Activated effector memory CD4-positive, alpha-beta T cell treated with anti-CD3 and anti-CD28 coated beads, Interleukin-2, amount 50 U/mL, for 16 hours (primary cell): ENCODE measurements at regions not wholly inside any gene's neighbourhood (a gene's known extent, or its start where the extent isn't known, plus 50 kb on each side); places are given as distances from the start of the nearest gene placed in this dataset.

Experiments used
- DNase-seq: peaks from one replicate; pipeline ENCODE4 v3.0.0-alpha.2; 2020

- no peak for DNase-seq
These were observed 129.0 kb upstream of the PTPN1 start for GRCh38 chr20:50381075-50381732.

- DNase-seq: no peak
These were observed 128.2 kb upstream of the PTPN1 start for GRCh38 chr20:50381771-50382593.

GRCh38 chr20:50385733-50386640 is 124.2 kb upstream of the PTPN1 start:
- DNase-seq: peak; percentile 74

DNA sequence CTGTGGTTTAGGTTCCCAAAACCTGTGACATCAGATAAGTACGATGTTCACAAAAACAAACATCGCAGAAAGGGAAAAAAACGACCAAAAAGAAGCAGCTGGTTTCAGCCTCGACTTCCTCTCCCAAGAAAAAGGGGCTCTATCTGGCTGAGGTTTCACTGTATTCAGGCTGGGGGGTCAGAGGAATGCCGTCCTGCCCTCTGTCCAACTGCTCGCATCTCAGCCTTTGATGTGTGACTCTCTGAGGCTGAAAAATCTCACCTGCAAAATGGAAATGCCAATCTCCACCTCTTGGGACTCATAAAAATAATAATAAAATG is 123.6 kb upstream of the PTPN1 start:
- no peak for DNase-seq

GRCh38 chr20:50387218-50387995 is 122.8 kb upstream of the PTPN1 start:
- no peak for DNase-seq

DNA sequence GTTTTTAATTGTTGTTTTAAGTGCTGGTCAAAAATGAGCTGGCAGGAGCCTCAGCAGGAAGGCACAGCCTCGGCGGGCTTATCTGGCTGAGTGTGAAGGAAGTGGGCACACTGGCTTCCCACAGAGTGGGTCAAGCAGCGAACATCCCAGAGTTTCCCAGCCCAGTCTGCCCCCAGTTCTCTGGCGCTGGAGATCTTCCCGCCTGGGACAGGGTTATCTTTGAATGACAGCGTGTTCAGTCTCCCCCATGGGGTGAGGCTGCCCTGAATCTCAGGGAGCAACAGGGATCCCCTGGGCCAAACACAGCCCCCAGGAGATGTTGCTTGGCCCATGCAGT is 122.2 kb upstream of the PTPN1 start:
- no peak for DNase-seq

GRCh38 chr20:50388733-50389437 is 121.3 kb upstream of the PTPN1 start:
- no peak for DNase-seq

DNA sequence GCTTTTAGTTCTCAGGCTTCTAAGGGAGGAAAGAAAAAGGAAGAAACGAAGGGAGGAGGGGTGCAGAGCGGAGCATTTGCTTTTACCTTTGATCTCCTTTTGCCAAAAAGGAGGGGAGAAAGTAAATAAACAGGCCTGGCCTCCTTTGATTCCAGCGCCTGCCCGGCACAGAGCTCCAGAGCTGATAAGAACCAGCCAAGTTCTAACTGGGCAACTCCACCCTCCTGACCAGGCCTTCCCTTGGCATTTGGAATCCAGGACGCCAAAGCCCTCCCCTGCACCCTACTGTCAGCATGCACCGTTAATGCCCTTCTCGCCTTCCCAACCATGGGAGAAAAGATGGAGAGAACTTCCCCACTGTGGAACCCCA is 120.8 kb upstream of the PTPN1 start:
- no peak for DNase-seq

- DNase-seq: no peak
These were observed 120.1 kb upstream of the PTPN1 start for GRCh38 chr20:50389808-50390684.

DNA sequence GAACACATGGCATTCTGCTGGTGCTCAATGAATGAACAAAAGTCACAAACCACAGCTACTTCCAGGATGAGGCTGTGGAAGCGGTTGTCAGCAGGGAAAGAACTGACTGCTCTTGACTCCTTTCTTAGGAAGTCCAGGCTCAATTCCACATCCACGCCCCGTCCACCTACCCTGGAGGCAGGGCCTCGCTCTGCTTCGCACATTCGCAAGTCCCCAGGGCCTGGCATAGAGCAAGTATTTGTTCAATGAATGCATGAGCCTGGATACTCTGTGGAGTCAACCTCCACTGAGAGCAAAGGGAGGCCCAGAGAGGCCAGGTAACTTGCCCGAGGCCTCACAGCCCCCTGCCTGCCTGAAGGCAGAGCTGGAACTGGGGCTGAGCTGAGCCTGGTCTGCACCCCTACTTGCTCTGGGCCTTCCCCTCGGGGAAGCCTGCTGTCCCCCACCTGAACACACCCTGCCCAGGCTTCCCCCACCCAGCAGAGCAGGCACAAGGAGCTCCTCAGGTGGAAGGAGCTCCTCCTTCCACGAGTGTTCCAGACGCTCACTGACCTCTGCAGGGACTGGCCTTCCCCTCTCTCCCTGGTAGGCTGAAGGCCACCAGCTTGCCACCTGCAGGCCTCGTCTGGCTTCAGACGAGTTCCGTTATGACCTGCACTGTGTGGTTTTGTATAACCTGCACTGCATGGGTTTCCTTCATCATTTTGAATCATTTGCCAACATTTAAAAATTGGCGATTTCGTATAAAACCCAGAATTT is 119.3 kb upstream of the PTPN1 start:
- DNase-seq: no peak

DNA sequence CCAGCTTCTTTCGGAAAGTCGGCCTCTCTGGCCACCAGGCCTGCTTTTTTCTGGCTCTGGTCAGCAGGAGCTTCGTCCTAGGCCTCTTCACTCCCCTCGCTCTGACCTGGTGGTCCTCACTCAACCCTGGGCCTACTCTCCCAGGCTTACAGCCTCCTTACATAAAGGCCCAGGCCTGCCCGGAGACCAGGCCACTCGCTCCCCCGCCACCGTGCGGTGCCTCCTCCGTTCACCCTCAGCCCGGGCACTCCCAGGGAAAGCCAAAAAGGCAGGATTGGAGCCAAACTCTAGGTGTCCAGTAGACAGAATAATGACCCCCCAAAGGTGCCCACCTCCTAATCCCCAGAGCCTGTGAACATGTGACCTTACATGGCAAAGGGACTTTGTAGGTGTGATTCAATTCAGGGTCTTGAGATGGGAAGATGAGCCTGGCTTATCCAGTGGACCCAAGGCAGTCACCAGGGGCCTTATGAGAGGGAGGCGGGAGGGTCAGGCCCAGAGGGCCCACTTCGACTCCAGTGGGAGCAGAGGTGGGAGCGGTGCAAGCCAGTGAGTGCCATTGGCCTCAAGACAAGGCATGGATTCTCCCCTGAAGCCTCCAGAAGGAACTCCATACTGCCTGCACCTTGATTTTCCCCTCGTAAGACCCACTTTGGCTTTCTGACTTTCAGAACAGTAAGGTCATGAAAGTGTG is 118.6 kb upstream of the PTPN1 start:
- no peak for DNase-seq

GRCh38 chr20:50392138-50392866 is 117.9 kb upstream of the PTPN1 start:
- DNase-seq: no peak

GRCh38 chr20:50393242-50393641 is 116.9 kb upstream of the PTPN1 start:
- DNase-seq: no peak

- no peak for DNase-seq
These were observed 116.1 kb upstream of the PTPN1 start for GRCh38 chr20:50393990-50394561.

DNA sequence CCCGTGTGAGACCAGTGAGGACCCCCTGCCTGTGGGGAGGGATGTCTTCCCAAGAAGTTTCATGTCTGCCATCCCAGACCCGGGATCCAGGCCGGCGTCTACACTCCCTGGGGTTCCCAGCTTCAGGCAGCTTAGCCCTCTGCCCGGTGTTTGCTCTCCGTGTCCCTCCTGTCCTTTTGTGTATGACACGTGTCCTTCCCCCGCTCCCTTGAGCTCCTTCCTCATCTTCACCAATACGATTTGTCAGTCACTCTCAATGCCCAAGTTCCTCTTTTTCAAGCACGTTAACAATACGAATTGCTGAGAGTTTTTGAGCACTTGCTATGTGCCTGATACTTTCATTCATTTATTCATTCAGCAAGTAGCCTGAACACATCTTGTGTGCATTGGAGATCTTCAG is 115.6 kb upstream of the PTPN1 start:
- no peak for DNase-seq

GRCh38 chr20:50395251-50395729 is 114.9 kb upstream of the PTPN1 start:
- no peak for DNase-seq

GRCh38 chr20:50395914-50396488 is 114.2 kb upstream of the PTPN1 start:
- no peak for DNase-seq

GRCh38 chr20:50396623-50397022 is 113.6 kb upstream of the PTPN1 start:
- DNase-seq: no peak
